ENCODE measurements at regions not wholly inside any gene's neighbourhood (a gene's known extent, or its start where the extent isn't known, plus 50 kb on each side); places are given as distances from the start of the nearest gene placed in this dataset.

DNA sequence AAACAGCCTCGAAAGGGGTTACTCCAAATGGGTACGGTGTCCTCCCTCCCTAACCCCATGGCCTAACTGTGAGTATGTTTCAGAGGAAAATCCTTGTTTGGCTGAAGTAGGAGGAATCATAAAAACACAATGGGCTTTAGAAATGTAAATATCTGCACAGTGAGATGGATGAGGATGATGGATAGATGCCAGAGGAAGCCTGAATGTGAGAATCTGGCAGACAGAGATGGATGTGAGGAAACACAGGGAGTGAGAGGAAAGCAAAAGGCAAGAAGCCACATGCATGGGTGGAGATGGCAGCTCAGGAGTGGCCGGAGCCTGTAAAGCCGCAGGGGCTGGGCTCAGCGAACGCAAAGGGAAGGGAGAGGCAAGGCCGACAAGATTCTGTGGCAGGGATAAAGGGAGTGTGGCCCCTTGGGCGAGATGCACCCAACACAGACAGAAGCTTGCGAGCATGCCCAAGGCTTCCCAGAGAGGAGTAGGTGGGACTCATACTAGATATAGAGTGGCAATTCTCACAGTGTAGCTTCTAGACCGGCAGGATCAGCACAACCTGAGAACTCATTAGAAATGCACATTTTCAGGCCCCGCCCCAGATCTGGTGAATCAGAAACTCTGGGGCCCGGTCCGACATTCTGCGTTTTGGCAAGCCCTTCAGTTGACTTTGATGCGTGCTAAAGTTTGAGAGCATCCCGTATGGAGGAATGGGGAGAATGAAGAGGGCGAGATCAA is 237.3 kb upstream of the CADM1 start:
- Histone ChIP-seq H3K36me3 (ENCODE audit: insufficient read depth) (no peaks in the 10 kb centered on the region), H3F3A (replicated peaks; ENCODE audit: low read depth) (no peaks in the 10 kb centered on the region), H3K27ac (ENCODE audit: low read depth) (no peak overlapping the region), H3K4me2 (no peak overlapping the region), H2AFZ (peak overlapping the region; percentile 63; the same call in 1 of the 2 replicates), H3K79me2 (replicated peaks; ENCODE audit: insufficient read depth) (no peaks in the 10 kb centered on the region), H4K20me1 (replicated peaks; ENCODE audit: insufficient read depth) (no peaks in the 10 kb centered on the region), H3K4me1 (ENCODE audit: insufficient read depth) (peaks cover 32% of the 10 kb centered on the region), H3K9me2 (ENCODE audit: insufficient read depth) (0 out of 2 replicates have a peak, but pooled peaks cover 3% of the 10 kb centered on the region), H3K27me3 (ENCODE audit: insufficient read depth) (no peaks in the 10 kb centered on the region; the same call in 1 of the 2 replicates), H3K4me3 (no peak overlapping the region)
- Mint-ChIP-seq H3K4me1 (peaks cover 42% of the 10 kb centered on the region), H3K36me3 (ENCODE audit: low read depth) (no peaks in the 10 kb centered on the region), H3K27ac (no peak overlapping the region), H3K27me3 (ENCODE audit: insufficient read depth, low read depth, poor library complexity) (peaks cover 18% of the 10 kb centered on the region), H3K4me3 (no peak overlapping the region), H3K9me3 (no peaks in the 10 kb centered on the region; the same call in 2 of the 3 replicates)
- DNase-seq (ENCODE audit: low spot score) (no peak), ATAC-seq (no peak)
- no peak for TF ChIP-seq EZH2 (IDR thresholded peaks at IDR 0.05; ENCODE audit: low read depth, unreplicated experiment)
- TF ChIP-seq POLR2AphosphoS5 (IDR thresholded peaks at IDR 0.05; ENCODE audit: low read depth), result no peak
- TF ChIP-seq, protein P1, sequence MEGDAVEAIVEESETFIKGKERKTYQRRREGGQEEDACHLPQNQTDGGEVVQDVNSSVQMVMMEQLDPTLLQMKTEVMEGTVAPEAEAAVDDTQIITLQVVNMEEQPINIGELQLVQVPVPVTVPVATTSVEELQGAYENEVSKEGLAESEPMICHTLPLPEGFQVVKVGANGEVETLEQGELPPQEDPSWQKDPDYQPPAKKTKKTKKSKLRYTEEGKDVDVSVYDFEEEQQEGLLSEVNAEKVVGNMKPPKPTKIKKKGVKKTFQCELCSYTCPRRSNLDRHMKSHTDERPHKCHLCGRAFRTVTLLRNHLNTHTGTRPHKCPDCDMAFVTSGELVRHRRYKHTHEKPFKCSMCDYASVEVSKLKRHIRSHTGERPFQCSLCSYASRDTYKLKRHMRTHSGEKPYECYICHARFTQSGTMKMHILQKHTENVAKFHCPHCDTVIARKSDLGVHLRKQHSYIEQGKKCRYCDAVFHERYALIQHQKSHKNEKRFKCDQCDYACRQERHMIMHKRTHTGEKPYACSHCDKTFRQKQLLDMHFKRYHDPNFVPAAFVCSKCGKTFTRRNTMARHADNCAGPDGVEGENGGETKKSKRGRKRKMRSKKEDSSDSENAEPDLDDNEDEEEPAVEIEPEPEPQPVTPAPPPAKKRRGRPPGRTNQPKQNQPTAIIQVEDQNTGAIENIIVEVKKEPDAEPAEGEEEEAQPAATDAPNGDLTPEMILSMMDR (conservative IDR thresholded peaks at IDR 0.05; ENCODE audit: low read depth in 2 of 2), result no peak
- TF ChIP-seq, protein P2, sequence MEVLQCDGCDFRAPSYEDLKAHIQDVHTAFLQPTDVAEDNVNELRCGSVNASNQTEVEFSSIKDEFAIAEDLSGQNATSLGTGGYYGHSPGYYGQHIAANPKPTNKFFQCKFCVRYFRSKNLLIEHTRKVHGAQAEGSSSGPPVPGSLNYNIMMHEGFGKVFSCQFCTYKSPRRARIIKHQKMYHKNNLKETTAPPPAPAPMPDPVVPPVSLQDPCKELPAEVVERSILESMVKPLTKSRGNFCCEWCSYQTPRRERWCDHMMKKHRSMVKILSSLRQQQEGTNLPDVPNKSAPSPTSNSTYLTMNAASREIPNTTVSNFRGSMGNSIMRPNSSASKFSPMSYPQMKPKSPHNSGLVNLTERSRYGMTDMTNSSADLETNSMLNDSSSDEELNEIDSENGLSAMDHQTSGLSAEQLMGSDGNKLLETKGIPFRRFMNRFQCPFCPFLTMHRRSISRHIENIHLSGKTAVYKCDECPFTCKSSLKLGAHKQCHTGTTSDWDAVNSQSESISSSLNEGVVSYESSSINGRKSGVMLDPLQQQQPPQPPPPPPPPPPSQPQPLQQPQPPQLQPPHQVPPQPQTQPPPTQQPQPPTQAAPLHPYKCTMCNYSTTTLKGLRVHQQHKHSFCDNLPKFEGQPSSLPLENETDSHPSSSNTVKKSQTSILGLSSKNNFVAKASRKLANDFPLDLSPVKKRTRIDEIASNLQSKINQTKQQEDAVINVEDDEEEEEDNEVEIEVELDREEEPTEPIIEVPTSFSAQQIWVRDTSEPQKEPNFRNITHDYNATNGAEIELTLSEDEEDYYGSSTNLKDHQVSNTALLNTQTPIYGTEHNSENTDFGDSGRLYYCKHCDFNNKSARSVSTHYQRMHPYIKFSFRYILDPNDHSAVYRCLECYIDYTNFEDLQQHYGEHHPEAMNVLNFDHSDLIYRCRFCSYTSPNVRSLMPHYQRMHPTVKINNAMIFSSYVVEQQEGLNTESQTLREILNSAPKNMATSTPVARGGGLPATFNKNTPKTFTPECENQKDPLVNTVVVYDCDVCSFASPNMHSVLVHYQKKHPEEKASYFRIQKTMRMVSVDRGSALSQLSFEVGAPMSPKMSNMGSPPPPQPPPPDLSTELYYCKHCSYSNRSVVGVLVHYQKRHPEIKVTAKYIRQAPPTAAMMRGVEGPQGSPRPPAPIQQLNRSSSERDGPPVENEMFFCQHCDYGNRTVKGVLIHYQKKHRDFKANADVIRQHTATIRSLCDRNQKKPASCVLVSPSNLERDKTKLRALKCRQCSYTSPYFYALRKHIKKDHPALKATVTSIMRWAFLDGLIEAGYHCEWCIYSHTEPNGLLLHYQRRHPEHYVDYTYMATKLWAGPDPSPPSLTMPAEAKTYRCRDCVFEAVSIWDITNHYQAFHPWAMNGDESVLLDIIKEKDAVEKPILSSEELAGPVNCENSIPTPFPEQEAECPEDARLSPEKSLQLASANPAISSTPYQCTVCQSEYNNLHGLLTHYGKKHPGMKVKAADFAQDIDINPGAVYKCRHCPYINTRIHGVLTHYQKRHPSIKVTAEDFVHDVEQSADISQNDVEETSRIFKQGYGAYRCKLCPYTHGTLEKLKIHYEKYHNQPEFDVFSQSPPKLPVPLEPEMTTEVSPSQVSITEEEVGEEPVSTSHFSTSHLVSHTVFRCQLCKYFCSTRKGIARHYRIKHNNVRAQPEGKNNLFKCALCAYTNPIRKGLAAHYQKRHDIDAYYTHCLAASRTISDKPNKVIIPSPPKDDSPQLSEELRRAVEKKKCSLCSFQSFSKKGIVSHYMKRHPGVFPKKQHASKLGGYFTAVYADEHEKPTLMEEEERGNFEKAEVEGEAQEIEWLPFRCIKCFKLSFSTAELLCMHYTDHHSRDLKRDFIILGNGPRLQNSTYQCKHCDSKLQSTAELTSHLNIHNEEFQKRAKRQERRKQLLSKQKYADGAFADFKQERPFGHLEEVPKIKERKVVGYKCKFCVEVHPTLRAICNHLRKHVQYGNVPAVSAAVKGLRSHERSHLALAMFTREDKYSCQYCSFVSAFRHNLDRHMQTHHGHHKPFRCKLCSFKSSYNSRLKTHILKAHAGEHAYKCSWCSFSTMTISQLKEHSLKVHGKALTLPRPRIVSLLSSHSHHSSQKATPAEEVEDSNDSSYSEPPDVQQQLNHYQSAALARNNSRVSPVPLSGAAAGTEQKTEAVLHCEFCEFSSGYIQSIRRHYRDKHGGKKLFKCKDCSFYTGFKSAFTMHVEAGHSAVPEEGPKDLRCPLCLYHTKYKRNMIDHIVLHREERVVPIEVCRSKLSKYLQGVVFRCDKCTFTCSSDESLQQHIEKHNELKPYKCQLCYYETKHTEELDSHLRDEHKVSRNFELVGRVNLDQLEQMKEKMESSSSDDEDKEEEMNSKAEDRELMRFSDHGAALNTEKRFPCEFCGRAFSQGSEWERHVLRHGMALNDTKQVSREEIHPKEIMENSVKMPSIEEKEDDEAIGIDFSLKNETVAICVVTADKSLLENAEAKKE (CRISPR knock-in tag; IDR thresholded peaks at IDR 0.05), result no peak
- no peak for TF ChIP-seq CREB1 (CRISPR knock-in tag; IDR thresholded peaks at IDR 0.05; ENCODE audit: low read depth)
- TF ChIP-seq STAT1 (IDR thresholded peaks at IDR 0.05; ENCODE audit: unreplicated experiment), result no peak
- no peak for TF ChIP-seq ZNF114 (CRISPR knock-in tag; IDR thresholded peaks at IDR 0.05)
- TF ChIP-seq ZNF331 (CRISPR knock-in tag; IDR thresholded peaks at IDR 0.05; ENCODE audit: low read depth), result no peak
- TF ChIP-seq JUNB (IDR thresholded peaks at IDR 0.05; ENCODE audit: unreplicated experiment), result no peak
- TF ChIP-seq, protein P3, sequence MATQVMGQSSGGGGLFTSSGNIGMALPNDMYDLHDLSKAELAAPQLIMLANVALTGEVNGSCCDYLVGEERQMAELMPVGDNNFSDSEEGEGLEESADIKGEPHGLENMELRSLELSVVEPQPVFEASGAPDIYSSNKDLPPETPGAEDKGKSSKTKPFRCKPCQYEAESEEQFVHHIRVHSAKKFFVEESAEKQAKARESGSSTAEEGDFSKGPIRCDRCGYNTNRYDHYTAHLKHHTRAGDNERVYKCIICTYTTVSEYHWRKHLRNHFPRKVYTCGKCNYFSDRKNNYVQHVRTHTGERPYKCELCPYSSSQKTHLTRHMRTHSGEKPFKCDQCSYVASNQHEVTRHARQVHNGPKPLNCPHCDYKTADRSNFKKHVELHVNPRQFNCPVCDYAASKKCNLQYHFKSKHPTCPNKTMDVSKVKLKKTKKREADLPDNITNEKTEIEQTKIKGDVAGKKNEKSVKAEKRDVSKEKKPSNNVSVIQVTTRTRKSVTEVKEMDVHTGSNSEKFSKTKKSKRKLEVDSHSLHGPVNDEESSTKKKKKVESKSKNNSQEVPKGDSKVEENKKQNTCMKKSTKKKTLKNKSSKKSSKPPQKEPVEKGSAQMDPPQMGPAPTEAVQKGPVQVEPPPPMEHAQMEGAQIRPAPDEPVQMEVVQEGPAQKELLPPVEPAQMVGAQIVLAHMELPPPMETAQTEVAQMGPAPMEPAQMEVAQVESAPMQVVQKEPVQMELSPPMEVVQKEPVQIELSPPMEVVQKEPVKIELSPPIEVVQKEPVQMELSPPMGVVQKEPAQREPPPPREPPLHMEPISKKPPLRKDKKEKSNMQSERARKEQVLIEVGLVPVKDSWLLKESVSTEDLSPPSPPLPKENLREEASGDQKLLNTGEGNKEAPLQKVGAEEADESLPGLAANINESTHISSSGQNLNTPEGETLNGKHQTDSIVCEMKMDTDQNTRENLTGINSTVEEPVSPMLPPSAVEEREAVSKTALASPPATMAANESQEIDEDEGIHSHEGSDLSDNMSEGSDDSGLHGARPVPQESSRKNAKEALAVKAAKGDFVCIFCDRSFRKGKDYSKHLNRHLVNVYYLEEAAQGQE (IDR thresholded peaks at IDR 0.05; ENCODE audit: unreplicated experiment), result no peak
- TF ChIP-seq EZH2phosphoT487 (IDR thresholded peaks at IDR 0.05; ENCODE audit: unreplicated experiment), result no peak
